CD4-positive, alpha-beta T cell (primary cell): ENCODE measurements at regions not wholly inside any gene's neighbourhood (a gene's known extent, or its start where the extent isn't known, plus 50 kb on each side); places are given as distances from the start of the nearest gene placed in this dataset.

ENCODE experiments used
- ATAC-seq: fragments of 200-7000 bp; cut with Tn5 transposase; one replicate; pipeline ENCODE4 v1.10.0; 2022; ENCODE audit warnings: mild to moderate bottlenecking; ENCODE audit not compliant: poor library complexity
- CTCF ChIA-PET: fragments of 350-600 bp; sonication (Branson Sonifier 250); formaldehyde crosslinking; loops from one replicate; lab custom pipeline; 2021; ENCODE audit warnings: antibody characterized with exemption, inconsistent platforms; lab: Charles Lee
- POLR2A ChIA-PET: fragments of 350-600 bp; sonication (Branson Sonifier 250); formaldehyde crosslinking; loops from one replicate; lab custom pipeline; 2021; ENCODE audit warnings: antibody characterized with exemption, inconsistent platforms; lab: Charles Lee
- DNase-seq, 14 experiments: peaks; one replicate each; pipeline ENCODE4 v3.0.0-alpha.2; 2013 to 2020; ENCODE audit warnings: mixed read lengths in 2 of 14
- H3K27ac ChIP-seq, 2 donors: one replicate each; pipeline versions ENCODE4 v1.5.1 to v1.7.0; 2013; ENCODE audit warnings: low read length in 2 of 2, low read depth in 1 of 2, mild to moderate bottlenecking in 1 of 2
- H3K27me3 ChIP-seq, 2 experiments: 1 replicate in 1 of 2; 2 replicates in 1 of 2; pipeline versions ENCODE4 v1.6.1 to v1.7.0; 2013; ENCODE audit warnings: low read length in 2 of 2, control low read depth in 1 of 2, mild to moderate bottlenecking in 1 of 2, moderate library complexity in 1 of 2; ENCODE audit not compliant: insufficient read depth in 2 of 2, control insufficient read depth in 1 of 2
- H3K36me3 ChIP-seq: one replicate; pipeline ENCODE4 v1.6.1; 2013; ENCODE audit warnings: low read length, control low read depth; ENCODE audit not compliant: insufficient read depth
- H3K4me1 ChIP-seq: one replicate; pipeline ENCODE4 v1.6.1; 2013; ENCODE audit warnings: low read length, control low read depth; ENCODE audit not compliant: insufficient read depth
- H3K4me3 ChIP-seq: one replicate; pipeline ENCODE4 v1.5.1; 2013; ENCODE audit warnings: mild to moderate bottlenecking, low read length, moderate library complexity
- H3K9me3 ChIP-seq, 2 experiments: 1 replicate in 1 of 2; 2 replicates in 1 of 2; pipeline versions ENCODE4 v1.6.1 to v1.7.0; 2013; ENCODE audit warnings: low read length in 2 of 2, mild to moderate bottlenecking in 2 of 2, control low read depth in 1 of 2, moderate library complexity in 1 of 2; ENCODE audit not compliant: control insufficient read depth in 1 of 2, insufficient read depth in 1 of 2
- H3K27ac Mint-ChIP-seq: one replicate; pipeline ENCODE4 v1.8.0; 2020; ENCODE audit warnings: mixed read lengths
- H3K27me3 Mint-ChIP-seq: one replicate; pipeline ENCODE4 v1.8.0; 2021; ENCODE audit warnings: mixed read lengths
- H3K36me3 Mint-ChIP-seq: one replicate; pipeline ENCODE4 v1.8.0; 2021; ENCODE audit warnings: low read depth, mixed read lengths
- H3K4me1 Mint-ChIP-seq: one replicate; pipeline ENCODE4 v1.8.0; 2021; ENCODE audit warnings: low read depth, mixed read lengths
- H3K4me3 Mint-ChIP-seq: one replicate; pipeline ENCODE4 v1.8.0; 2020; ENCODE audit warnings: mild to moderate bottlenecking, mixed read lengths
- H3K9me3 Mint-ChIP-seq: one replicate; pipeline ENCODE4 v1.8.0; 2020; ENCODE audit warnings: mixed read lengths
- intact Hi-C, 2 experiments: fragments of 100-400 bp; cut with DNase I in 1 of 2; cut with micrococcal nuclease in 1 of 2; formaldehyde crosslinking; loops; one replicate each; pipeline versions ENCODE4 v1.15.1 to v1.9.0; 2023 to 2025; cut with DNase I, micrococcal nuclease
- TF ChIP-seq, protein P1 (sequence below): fragments of 200-600 bp; IDR thresholded peaks from one replicate; pipeline ENCODE4 v1.8.0; 2022; ENCODE audit warnings: antibody characterized with exemption, mild to moderate bottlenecking

DNA sequence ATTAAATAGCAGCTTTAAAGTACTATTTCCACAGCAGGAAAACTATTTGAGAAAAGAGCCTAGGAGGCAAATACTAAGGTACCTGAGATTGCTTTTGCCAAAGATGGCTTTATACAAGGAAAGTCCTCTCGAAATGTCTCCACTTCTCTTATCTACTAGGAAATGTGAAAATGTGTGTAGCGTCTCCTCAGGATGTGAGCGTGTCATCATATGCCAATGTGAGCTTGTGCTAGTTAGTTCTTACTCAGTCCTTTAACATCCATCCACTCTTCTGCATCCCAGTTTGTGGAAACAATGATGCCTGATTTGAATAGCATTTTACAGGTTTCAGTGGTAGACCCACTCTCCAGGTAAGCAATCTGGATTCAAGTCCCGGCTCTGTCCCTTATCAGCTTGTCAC, 421.0 kb downstream of the DYNC2H1 start:
- H3K27me3 ChIP-seq = no peaks in the 10 kb centered on the region
- ChIA-PET POLR2A (no interaction called here), CTCF (no interaction called here)
- Mint-ChIP-seq H3K27me3 (peaks cover 11% of the 10 kb centered on the region), H3K4me3 (no peak overlapping the region), H3K9me3 (no peaks in the 10 kb centered on the region), H3K27ac (no peak overlapping the region), H3K4me1 (no peaks in the 10 kb centered on the region), H3K36me3 (no peaks in the 10 kb centered on the region)
- H3K4me3 ChIP-seq = no peak overlapping the region
- no peaks in the 10 kb centered on the region for H3K36me3 ChIP-seq
- intact Hi-C loops = no loop called here
- H3K4me1 ChIP-seq = no peaks in the 10 kb centered on the region
- TF ChIP-seq, protein P1, sequence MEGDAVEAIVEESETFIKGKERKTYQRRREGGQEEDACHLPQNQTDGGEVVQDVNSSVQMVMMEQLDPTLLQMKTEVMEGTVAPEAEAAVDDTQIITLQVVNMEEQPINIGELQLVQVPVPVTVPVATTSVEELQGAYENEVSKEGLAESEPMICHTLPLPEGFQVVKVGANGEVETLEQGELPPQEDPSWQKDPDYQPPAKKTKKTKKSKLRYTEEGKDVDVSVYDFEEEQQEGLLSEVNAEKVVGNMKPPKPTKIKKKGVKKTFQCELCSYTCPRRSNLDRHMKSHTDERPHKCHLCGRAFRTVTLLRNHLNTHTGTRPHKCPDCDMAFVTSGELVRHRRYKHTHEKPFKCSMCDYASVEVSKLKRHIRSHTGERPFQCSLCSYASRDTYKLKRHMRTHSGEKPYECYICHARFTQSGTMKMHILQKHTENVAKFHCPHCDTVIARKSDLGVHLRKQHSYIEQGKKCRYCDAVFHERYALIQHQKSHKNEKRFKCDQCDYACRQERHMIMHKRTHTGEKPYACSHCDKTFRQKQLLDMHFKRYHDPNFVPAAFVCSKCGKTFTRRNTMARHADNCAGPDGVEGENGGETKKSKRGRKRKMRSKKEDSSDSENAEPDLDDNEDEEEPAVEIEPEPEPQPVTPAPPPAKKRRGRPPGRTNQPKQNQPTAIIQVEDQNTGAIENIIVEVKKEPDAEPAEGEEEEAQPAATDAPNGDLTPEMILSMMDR = no peak
- ATAC-seq (no peak), DNase-seq (no peak)
- no peak overlapping the region for H3K27ac ChIP-seq
- no peaks in the 10 kb centered on the region for H3K9me3 ChIP-seq

DNA sequence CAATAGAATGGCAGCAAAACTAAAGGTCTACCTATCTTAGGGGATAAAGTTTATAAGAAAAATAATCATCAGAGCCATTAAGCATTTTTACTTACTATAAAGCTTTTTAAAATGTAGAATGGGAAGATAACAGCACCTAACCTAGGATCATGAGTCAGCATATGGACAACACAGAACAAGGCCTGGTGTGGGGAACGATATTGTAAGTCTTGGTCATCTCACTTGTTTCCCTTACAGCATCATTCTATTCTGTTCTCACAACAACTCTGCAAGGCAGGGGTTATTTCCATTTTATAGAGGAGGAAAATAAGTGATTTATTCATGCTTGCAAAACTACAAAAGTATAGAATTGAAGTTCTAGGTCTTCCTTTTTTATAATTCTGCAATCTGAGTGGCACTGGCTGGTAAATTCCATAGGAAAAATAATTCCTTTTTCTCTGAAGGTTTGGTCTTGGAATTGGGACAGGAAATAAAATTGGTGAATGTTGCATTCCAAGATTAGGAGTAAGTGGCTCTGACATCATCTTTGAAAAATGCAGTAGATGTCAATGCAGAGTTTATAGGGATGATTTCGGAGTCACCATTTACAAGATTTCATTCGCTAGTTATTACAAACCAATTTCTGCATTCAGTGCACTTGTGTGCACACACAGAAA, 423.0 kb downstream of the DYNC2H1 start:
- H3K4me3 ChIP-seq = no peak overlapping the region
- H3K9me3 ChIP-seq = no peaks in the 10 kb centered on the region
- no peaks in the 10 kb centered on the region for H3K9me3 Mint-ChIP-seq
- no peak overlapping the region for H3K27ac ChIP-seq
- no peaks in the 10 kb centered on the region for H3K27me3 ChIP-seq
- no peaks in the 10 kb centered on the region for H3K36me3 ChIP-seq
- intact Hi-C loops = no loop called here
- peaks cover 11% of the 10 kb centered on the region for H3K27me3 Mint-ChIP-seq
- ChIA-PET POLR2A (no interaction called here), CTCF (no interaction called here)
- H3K4me1 Mint-ChIP-seq = no peaks in the 10 kb centered on the region
- TF ChIP-seq, protein P1 = no peak
- H3K4me3 Mint-ChIP-seq = no peak overlapping the region
- ATAC-seq (no peak), DNase-seq (no peak)
- H3K36me3 Mint-ChIP-seq = no peaks in the 10 kb centered on the region
- H3K27ac Mint-ChIP-seq = no peak overlapping the region
- no peaks in the 10 kb centered on the region for H3K4me1 ChIP-seq

DNA sequence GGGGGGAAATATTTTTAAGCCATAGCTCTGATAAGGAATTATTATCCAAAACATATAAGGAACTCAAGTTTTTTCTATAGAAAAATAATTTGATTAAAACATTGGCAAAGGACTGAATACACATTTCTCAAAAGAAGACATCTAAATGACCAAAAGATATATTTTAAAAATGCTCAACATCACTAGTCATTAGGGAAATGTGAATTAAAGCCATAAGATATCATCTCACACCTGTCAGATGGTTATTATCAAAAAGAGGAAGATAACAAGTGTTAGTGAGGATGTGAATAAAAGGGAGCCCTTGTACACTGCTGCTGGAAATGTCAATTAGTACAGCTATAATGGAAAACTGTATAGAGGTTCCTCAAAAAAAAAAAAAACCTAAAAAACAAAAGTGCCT, 425.0 kb downstream of the DYNC2H1 start:
- Histone ChIP-seq H3K36me3 (no peaks in the 10 kb centered on the region), H3K4me3 (no peak overlapping the region), H3K27me3 (no peaks in the 10 kb centered on the region), H3K27ac (no peak overlapping the region), H3K4me1 (no peaks in the 10 kb centered on the region), H3K9me3 (no peaks in the 10 kb centered on the region)
- Mint-ChIP-seq H3K9me3 (no peaks in the 10 kb centered on the region), H3K27me3 (peaks cover 11% of the 10 kb centered on the region), H3K27ac (no peak overlapping the region), H3K36me3 (no peaks in the 10 kb centered on the region), H3K4me1 (no peaks in the 10 kb centered on the region), H3K4me3 (no peak overlapping the region)
- TF ChIP-seq, protein P1 = no peak
- POLR2A ChIA-PET = no interaction called here
- ATAC-seq (no peak), DNase-seq (no peak)
- CTCF ChIA-PET = interaction anchor here (0.6 to 1.3 kb wide), 2 partner anchors 10 to 299 kb away, joined by 3 read pairs; no protein-coding TSS in a partner anchor
- intact Hi-C loops = no loop called here
